ENCODE measurements at regions not wholly inside any gene's neighbourhood (a gene's known extent, or its start where the extent isn't known, plus 50 kb on each side); places are given as distances from the start of the nearest gene placed in this dataset.

DNA sequence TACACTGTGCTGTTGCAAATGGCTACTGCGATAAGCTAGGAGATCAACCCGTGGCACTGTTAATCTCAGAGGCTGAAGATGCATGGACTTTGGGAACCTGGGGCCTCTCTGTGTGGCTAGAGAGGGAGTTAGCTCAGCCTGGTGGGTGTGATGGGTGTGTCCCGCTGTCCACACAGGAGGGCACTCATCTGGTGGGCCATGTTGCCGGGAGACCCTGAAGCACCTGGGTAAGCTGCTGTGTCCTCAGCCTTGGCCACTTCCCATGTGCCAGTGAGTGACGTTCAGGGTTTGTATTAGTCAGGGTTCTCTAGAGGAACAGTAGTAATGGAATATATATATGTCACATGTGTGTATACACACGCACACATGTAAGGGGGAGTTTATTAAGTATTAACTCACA, 132.7 kb downstream of the ERMARD start:
- H3K9me3 ChIP-seq (ENCODE audit: control insufficient read depth in 1 of 2, low read length in 2 of 2) = no peaks in the 10 kb centered on the region
- no peaks in the 10 kb centered on the region for H3K27me3 ChIP-seq (ENCODE audit: control insufficient read depth in 1 of 2, insufficient read depth in 2 of 2, low read length in 2 of 2)
- no peaks in the 10 kb centered on the region for H3K36me3 ChIP-seq (ENCODE audit: control insufficient read depth in 1 of 2, insufficient read depth in 2 of 2, low read length in 2 of 2)
- no peaks in the 10 kb centered on the region for H3K4me1 ChIP-seq (ENCODE audit: control insufficient read depth in 1 of 2, insufficient read depth in 2 of 2, low read length in 2 of 2)
- H3K4me3 ChIP-seq (ENCODE audit: low read depth in 1 of 2, low read length in 2 of 2) = no peak overlapping the region
- no peak overlapping the region for H3K27ac ChIP-seq (ENCODE audit: low read depth, low read length)
- H3K9ac ChIP-seq (ENCODE audit: low read depth in 1 of 2, low read length in 2 of 2) = no peak overlapping the region

- H3K36me3 ChIP-seq (ENCODE audit: control insufficient read depth in 1 of 2, insufficient read depth in 2 of 2, low read length in 2 of 2) = no peaks in the 10 kb centered on the region
- no peak overlapping the region for H3K9ac ChIP-seq (ENCODE audit: low read depth in 1 of 2, low read length in 2 of 2)
- H3K4me1 ChIP-seq (ENCODE audit: control insufficient read depth in 1 of 2, insufficient read depth in 2 of 2, low read length in 2 of 2) = no peaks in the 10 kb centered on the region
- no peaks in the 10 kb centered on the region for H3K9me3 ChIP-seq (ENCODE audit: control insufficient read depth in 1 of 2, low read length in 2 of 2)
- H3K27ac ChIP-seq (ENCODE audit: low read depth, low read length) = no peak overlapping the region
- no peak overlapping the region for H3K4me3 ChIP-seq (ENCODE audit: low read depth in 1 of 2, low read length in 2 of 2)
- H3K27me3 ChIP-seq (ENCODE audit: control insufficient read depth in 1 of 2, insufficient read depth in 2 of 2, low read length in 2 of 2) = no peaks in the 10 kb centered on the region
Measured at GRCh38 chr6:169883316-169883715, 131.9 kb downstream of the ERMARD start.

DNA sequence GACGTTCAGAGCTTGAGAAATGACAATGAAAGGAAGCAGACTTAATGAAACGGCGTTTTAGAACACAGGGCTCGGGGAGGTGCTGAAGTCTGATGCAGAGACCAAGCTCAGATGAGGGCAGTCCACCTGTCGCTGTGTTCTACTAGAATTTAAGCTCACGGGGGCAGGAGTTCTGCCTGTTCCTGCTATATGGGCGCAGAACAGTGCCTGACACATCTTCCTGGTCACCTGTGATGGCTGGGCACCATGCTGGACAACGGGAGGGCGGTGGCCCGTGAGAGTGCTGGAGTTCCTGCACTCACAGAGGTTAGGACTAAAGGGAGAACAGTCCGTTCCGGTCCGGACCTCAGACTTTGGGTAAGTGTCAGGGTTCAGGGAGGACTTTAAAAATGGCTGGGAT, 130.6 kb downstream of the ERMARD start:
- Histone ChIP-seq H3K27ac (ENCODE audit: low read depth, low read length) (no peak overlapping the region), H3K9me3 (ENCODE audit: control insufficient read depth in 1 of 2, low read length in 2 of 2) (no peaks in the 10 kb centered on the region), H3K4me3 (ENCODE audit: low read depth in 1 of 2, low read length in 2 of 2) (no peak overlapping the region), H3K27me3 (ENCODE audit: control insufficient read depth in 1 of 2, insufficient read depth in 2 of 2, low read length in 2 of 2) (no peaks in the 10 kb centered on the region), H3K36me3 (ENCODE audit: control insufficient read depth in 1 of 2, insufficient read depth in 2 of 2, low read length in 2 of 2) (no peaks in the 10 kb centered on the region), H3K4me1 (ENCODE audit: control insufficient read depth in 1 of 2, insufficient read depth in 2 of 2, low read length in 2 of 2) (no peaks in the 10 kb centered on the region), H3K9ac (ENCODE audit: low read depth in 1 of 2, low read length in 2 of 2) (no peak overlapping the region)

DNA sequence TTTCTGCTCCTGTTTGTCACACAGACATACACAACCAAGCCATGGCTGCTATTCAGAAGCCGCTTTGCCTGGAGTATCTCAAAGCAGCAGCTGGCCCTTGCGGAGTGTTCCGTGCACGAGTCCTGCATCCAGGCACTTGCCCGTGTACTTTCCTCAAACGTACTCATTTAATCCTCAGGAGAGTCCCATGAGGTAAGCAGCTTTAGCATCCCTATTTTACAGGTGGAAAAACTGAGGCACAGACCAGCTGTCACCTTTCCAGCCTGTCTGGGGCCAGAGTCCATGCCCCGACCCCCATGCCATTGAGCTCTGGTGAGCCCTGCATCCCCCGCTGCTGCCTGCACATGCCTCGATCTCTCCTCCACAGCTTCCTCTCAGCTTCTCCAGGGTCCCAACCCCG, 130.0 kb downstream of the ERMARD start:
- H3K9ac ChIP-seq (ENCODE audit: low read depth in 1 of 2, low read length in 2 of 2) = no peak overlapping the region
- H3K4me3 ChIP-seq (ENCODE audit: low read depth in 1 of 2, low read length in 2 of 2) = no peak overlapping the region
- H3K36me3 ChIP-seq (ENCODE audit: control insufficient read depth in 1 of 2, insufficient read depth in 2 of 2, low read length in 2 of 2) = no peaks in the 10 kb centered on the region
- no peak overlapping the region for H3K27ac ChIP-seq (ENCODE audit: low read depth, low read length)
- no peaks in the 10 kb centered on the region for H3K4me1 ChIP-seq (ENCODE audit: control insufficient read depth in 1 of 2, insufficient read depth in 2 of 2, low read length in 2 of 2)
- no peaks in the 10 kb centered on the region for H3K27me3 ChIP-seq (ENCODE audit: control insufficient read depth in 1 of 2, insufficient read depth in 2 of 2, low read length in 2 of 2)
- no peaks in the 10 kb centered on the region for H3K9me3 ChIP-seq (ENCODE audit: control insufficient read depth in 1 of 2, low read length in 2 of 2)

DNA sequence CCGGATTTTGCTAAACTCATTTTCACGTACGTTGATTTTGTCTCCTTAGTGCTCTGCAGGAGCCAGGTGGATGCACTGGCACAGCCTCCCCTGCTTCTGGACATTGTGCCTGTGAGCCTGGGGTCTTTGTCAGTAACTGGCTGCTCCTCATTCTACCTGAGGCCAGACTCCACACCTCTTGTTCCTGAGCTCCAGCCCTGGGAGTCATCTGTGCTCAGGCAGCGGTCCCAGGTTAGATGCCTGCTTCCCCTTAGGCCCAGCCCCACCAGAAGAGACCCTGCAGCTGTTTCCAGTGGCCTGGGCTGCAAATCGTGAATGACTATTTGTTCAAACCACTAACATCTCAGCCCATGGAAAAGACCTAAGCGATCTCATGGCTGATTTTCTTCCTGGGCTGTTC, 129.1 kb downstream of the ERMARD start:
- H3K4me1 ChIP-seq (ENCODE audit: control insufficient read depth in 1 of 2, insufficient read depth in 2 of 2, low read length in 2 of 2) = no peaks in the 10 kb centered on the region

DNA sequence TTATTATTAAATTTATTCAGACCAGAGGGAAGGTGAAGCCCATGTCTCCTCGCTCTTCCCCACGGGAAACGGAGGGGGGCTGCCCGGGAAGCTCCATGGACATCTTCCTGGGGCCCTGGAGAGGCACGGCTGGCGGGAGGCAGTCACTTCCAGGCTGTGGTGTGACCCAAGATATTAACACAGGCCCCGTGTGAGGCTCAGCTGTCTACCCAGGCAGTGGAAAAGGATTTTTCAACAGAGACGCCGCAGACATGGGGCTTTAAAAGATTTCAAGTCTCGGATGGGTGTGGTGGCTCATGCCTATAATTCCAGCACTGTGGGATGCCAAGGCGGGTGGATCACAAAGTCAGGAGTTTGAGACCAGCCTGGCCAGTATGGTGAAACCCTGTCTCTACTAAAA, 117.9 kb downstream of the ERMARD start:
- H3K27me3 ChIP-seq (ENCODE audit: control insufficient read depth in 1 of 2, insufficient read depth in 2 of 2, low read length in 2 of 2) = no peaks in the 10 kb centered on the region
- H3K27ac ChIP-seq (ENCODE audit: low read depth, low read length) = no peak overlapping the region
- peaks cover 0 to 4% of the 10 kb centered on the region in 2 donors for H3K4me1 ChIP-seq (ENCODE audit: control insufficient read depth in 1 of 2, insufficient read depth in 2 of 2, low read length in 2 of 2)
- no peak overlapping the region for H3K4me3 ChIP-seq (ENCODE audit: low read depth in 1 of 2, low read length in 2 of 2)
- H3K36me3 ChIP-seq (ENCODE audit: control insufficient read depth in 1 of 2, insufficient read depth in 2 of 2, low read length in 2 of 2) = no peaks in the 10 kb centered on the region
- H3K9ac ChIP-seq (ENCODE audit: low read depth in 1 of 2, low read length in 2 of 2) = no peak overlapping the region
- no peaks in the 10 kb centered on the region for H3K9me3 ChIP-seq (ENCODE audit: control insufficient read depth in 1 of 2, low read length in 2 of 2)

More for the DNA sequence above, 129.1 kb downstream of the ERMARD start:
- Histone ChIP-seq H3K27ac (ENCODE audit: low read depth, low read length) (no peak overlapping the region), H3K4me3 (ENCODE audit: low read depth in 1 of 2, low read length in 2 of 2) (no peak overlapping the region), H3K36me3 (ENCODE audit: control insufficient read depth in 1 of 2, insufficient read depth in 2 of 2, low read length in 2 of 2) (no peaks in the 10 kb centered on the region), H3K9ac (ENCODE audit: low read depth in 1 of 2, low read length in 2 of 2) (no peak overlapping the region), H3K9me3 (ENCODE audit: control insufficient read depth in 1 of 2, low read length in 2 of 2) (no peaks in the 10 kb centered on the region), H3K27me3 (ENCODE audit: control insufficient read depth in 1 of 2, insufficient read depth in 2 of 2, low read length in 2 of 2) (no peaks in the 10 kb centered on the region)

GRCh38 chr6:169868458-169868857, 117.0 kb downstream of the ERMARD start:
- Histone ChIP-seq H3K4me1 (ENCODE audit: control insufficient read depth in 1 of 2, insufficient read depth in 2 of 2, low read length in 2 of 2) (peaks cover 0 to 4% of the 10 kb centered on the region in 2 donors), H3K9ac (ENCODE audit: low read depth in 1 of 2, low read length in 2 of 2) (no peak overlapping the region), H3K9me3 (ENCODE audit: control insufficient read depth in 1 of 2, low read length in 2 of 2) (no peaks in the 10 kb centered on the region), H3K27ac (ENCODE audit: low read depth, low read length) (no peak overlapping the region), H3K27me3 (ENCODE audit: control insufficient read depth in 1 of 2, insufficient read depth in 2 of 2, low read length in 2 of 2) (no peaks in the 10 kb centered on the region), H3K4me3 (ENCODE audit: low read depth in 1 of 2, low read length in 2 of 2) (no peak overlapping the region), H3K36me3 (ENCODE audit: control insufficient read depth in 1 of 2, insufficient read depth in 2 of 2, low read length in 2 of 2) (no peaks in the 10 kb centered on the region)

DNA sequence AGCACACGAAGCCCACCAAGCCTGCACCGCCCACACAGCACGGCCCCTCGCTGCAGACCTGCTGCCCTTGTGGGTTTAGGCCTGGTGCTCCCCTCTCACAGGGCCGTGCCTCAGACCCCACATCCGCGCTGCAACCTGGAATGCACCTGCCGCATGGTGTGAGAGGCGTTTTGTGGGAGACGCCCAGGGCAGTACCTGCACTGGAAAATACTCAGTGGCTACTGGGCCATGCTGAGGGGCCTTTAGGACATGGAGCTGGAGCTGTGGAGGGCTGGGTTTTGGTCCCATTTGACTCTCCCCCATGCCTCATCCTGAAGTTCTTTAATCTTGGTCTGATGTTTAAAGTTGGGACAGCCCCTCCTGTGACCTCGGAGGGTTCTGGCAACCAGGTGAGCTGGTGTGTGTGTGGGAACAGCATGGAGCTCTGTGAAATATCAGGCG, 116.3 kb downstream of the ERMARD start:
- Histone ChIP-seq H3K4me3 (ENCODE audit: low read depth in 1 of 2, low read length in 2 of 2) (no peak overlapping the region), H3K9ac (ENCODE audit: low read depth in 1 of 2, low read length in 2 of 2) (no peak overlapping the region), H3K4me1 (ENCODE audit: control insufficient read depth in 1 of 2, insufficient read depth in 2 of 2, low read length in 2 of 2) (peaks cover 0 to 6% of the 10 kb centered on the region in 2 donors), H3K9me3 (ENCODE audit: control insufficient read depth in 1 of 2, low read length in 2 of 2) (no peaks in the 10 kb centered on the region), H3K36me3 (ENCODE audit: control insufficient read depth in 1 of 2, insufficient read depth in 2 of 2, low read length in 2 of 2) (no peaks in the 10 kb centered on the region), H3K27ac (ENCODE audit: low read depth, low read length) (no peak overlapping the region), H3K27me3 (ENCODE audit: control insufficient read depth in 1 of 2, insufficient read depth in 2 of 2, low read length in 2 of 2) (no peaks in the 10 kb centered on the region)

DNA sequence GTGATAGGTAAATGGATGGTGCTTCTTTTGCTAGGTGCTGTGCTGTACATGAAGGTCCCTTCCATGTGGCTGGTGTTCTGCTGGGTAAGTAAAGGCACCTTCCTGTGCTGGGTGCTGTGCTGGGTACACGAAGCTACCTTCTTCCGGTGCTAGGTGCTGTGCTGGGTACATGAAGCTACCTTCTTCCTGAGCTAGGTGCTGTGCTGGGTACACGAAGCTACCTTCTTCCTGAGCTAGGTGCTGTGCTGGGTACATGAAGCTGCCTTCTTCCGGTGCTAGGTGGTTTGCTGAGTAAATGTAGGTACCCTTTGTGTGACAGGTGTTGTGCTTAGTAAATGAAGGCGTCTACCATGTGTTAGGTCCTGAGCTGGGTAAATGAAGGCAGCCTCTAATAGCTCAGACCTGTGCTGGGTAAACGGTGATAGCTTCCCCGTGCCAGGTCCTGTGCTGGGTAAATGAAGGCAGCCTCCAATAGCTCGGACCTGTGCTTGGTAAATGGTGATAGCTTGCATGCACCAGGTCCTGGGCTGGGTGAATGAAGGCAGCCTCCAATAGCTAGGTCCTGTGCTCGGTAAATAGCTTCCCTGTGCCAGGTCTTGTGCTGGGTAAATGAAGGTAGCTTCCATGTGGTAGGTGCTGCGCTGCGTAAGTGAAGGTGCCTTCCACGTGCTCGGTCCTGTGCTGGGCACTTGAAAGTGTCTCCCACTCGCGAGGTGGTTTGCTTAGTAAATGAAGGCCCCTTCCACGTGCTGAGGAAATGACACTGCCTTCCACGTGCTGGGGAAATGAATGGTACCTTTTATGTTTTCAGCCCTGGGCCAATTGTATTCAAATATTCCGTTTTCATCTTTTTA, 115.5 kb downstream of the ERMARD start:
- Histone ChIP-seq H3K4me1 (ENCODE audit: control insufficient read depth in 1 of 2, insufficient read depth in 2 of 2, low read length in 2 of 2) (peaks cover 9 to 11% of the 10 kb centered on the region in 2 donors), H3K9ac (ENCODE audit: low read depth in 1 of 2, low read length in 2 of 2) (no peak overlapping the region), H3K36me3 (ENCODE audit: control insufficient read depth in 1 of 2, insufficient read depth in 2 of 2, low read length in 2 of 2) (no peaks in the 10 kb centered on the region), H3K4me3 (ENCODE audit: low read depth in 1 of 2, low read length in 2 of 2) (no peak overlapping the region), H3K27ac (ENCODE audit: low read depth, low read length) (no peak overlapping the region), H3K9me3 (ENCODE audit: control insufficient read depth in 1 of 2, low read length in 2 of 2) (no peaks in the 10 kb centered on the region), H3K27me3 (ENCODE audit: control insufficient read depth in 1 of 2, insufficient read depth in 2 of 2, low read length in 2 of 2) (no peaks in the 10 kb centered on the region)

DNA sequence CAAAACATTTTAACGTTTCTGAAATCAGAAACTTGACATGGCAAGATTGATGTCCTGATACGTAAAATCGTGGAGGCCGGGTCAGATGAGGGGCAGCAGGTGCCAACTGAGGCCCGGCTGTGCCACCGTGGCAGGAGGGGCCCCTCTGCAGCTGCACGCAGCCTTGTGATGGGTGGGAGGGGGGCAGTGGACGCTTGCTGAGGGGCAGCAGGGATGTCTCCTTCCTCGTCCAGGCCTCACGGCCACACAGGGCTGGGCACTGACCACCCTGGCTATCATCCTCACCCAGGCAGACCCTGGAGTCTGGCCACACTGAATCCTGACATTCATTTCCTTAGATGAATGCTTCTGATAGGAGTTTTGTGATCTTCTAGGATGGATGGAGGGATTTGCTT, 114.7 kb downstream of the ERMARD start:
- H3K36me3 ChIP-seq (ENCODE audit: control insufficient read depth in 1 of 2, insufficient read depth in 2 of 2, low read length in 2 of 2) = no peaks in the 10 kb centered on the region
- H3K9me3 ChIP-seq (ENCODE audit: control insufficient read depth in 1 of 2, low read length in 2 of 2) = no peaks in the 10 kb centered on the region
- no peak overlapping the region for H3K27ac ChIP-seq (ENCODE audit: low read depth, low read length)
- H3K4me1 ChIP-seq (ENCODE audit: control insufficient read depth in 1 of 2, insufficient read depth in 2 of 2, low read length in 2 of 2) = peaks cover 15 to 16% of the 10 kb centered on the region in 2 donors
- H3K4me3 ChIP-seq (ENCODE audit: low read depth in 1 of 2, low read length in 2 of 2) = no peak overlapping the region
- H3K27me3 ChIP-seq (ENCODE audit: control insufficient read depth in 1 of 2, insufficient read depth in 2 of 2, low read length in 2 of 2) = no peaks in the 10 kb centered on the region
- no peak overlapping the region for H3K9ac ChIP-seq (ENCODE audit: low read depth in 1 of 2, low read length in 2 of 2)

Measured in duodenal mucosa (tissue), 2 donors.